H9 (cell line): ENCODE measurements at regions not wholly inside any gene's neighbourhood (a gene's known extent, or its start where the extent isn't known, plus 50 kb on each side); places are given as distances from the start of the nearest gene placed in this dataset.

Experiments
- DNase-seq: peaks from one replicate; pipeline ENCODE4 v3.0.0-alpha.2; 2017
- H2AFZ ChIP-seq: one replicate; pipeline ENCODE4 v1.6.1; 2013; ENCODE audit warnings: mild to moderate bottlenecking, low read length, control low read depth, moderate library complexity
- H2AK5ac ChIP-seq: 2 replicates; pipeline ENCODE4 v1.6.1; 2013; ENCODE audit warnings: low read length, control low read depth, mixed read lengths; ENCODE audit not compliant: insufficient read length
- H2BK120ac ChIP-seq: one replicate; pipeline ENCODE4 v1.6.1; 2013; ENCODE audit warnings: low read depth, mild to moderate bottlenecking, low read length, control low read depth, inconsistent platforms; ENCODE audit not compliant: poor library complexity, severe bottlenecking
- H2BK12ac ChIP-seq: 2 replicates; pipeline ENCODE4 v1.6.1; 2013; ENCODE audit warnings: low read length, control low read depth, mixed read lengths, low read depth; ENCODE audit not compliant: insufficient read length
- H2BK15ac ChIP-seq: 2 replicates; pipeline ENCODE4 v1.6.1; 2013; ENCODE audit warnings: low read depth, low read length, control low read depth
- H2BK20ac ChIP-seq: one replicate; pipeline ENCODE4 v1.6.1; 2013; ENCODE audit warnings: low read depth, mild to moderate bottlenecking, low read length, control low read depth, inconsistent platforms; ENCODE audit not compliant: poor library complexity, severe bottlenecking
- H2BK5ac ChIP-seq: 2 replicates; pipeline ENCODE4 v1.6.1; 2013; ENCODE audit warnings: low read length, control low read depth, mixed read lengths; ENCODE audit not compliant: insufficient read length
- H3K14ac ChIP-seq: 2 replicates; pipeline ENCODE4 v1.6.1; 2013; ENCODE audit warnings: low read length, control low read depth; ENCODE audit not compliant: insufficient read depth
- H3K18ac ChIP-seq: 2 replicates; pipeline ENCODE4 v1.6.1; 2013; ENCODE audit warnings: low read depth, mild to moderate bottlenecking, mixed read lengths, low read length, control low read depth; ENCODE audit not compliant: insufficient read length
- H3K23ac ChIP-seq: 2 replicates; pipeline ENCODE4 v1.6.1; 2013; ENCODE audit warnings: low read length, control low read depth, mixed read lengths, low read depth; ENCODE audit not compliant: insufficient read length
- H3K23me2 ChIP-seq: 2 replicates; pipeline ENCODE4 v1.6.1; 2013; ENCODE audit warnings: low read depth, mild to moderate bottlenecking, mixed read lengths, low read length, control low read depth; ENCODE audit not compliant: insufficient read length, poor library complexity, severe bottlenecking
- H3K27ac ChIP-seq: 2 replicates; pipeline ENCODE4 v1.5.1; 2013; ENCODE audit warnings: low read length, control low read depth, mixed read lengths, low read depth; ENCODE audit not compliant: insufficient read length
- H3K27me3 ChIP-seq: 2 replicates; pipeline ENCODE4 v1.6.1; 2013; ENCODE audit warnings: low read length, control low read depth, inconsistent platforms; ENCODE audit not compliant: insufficient read depth
- H3K4ac ChIP-seq: 2 replicates; pipeline ENCODE4 v1.6.1; 2013; ENCODE audit warnings: low read depth, mild to moderate bottlenecking, control low read depth, inconsistent platforms, low read length, moderate library complexity
- H3K4me1 ChIP-seq: 2 replicates; pipeline ENCODE4 v1.6.1; 2013; ENCODE audit warnings: low read length, control low read depth, inconsistent platforms; ENCODE audit not compliant: insufficient read depth
- H3K4me2 ChIP-seq: 2 replicates; pipeline ENCODE4 v1.6.1; 2013; ENCODE audit warnings: low read length, control low read depth, mixed read lengths; ENCODE audit not compliant: insufficient read length, insufficient read depth
- H3K56ac ChIP-seq: 2 replicates; pipeline ENCODE4 v1.6.1; 2013; ENCODE audit warnings: low read depth, mild to moderate bottlenecking, mixed read lengths, low read length, control low read depth; ENCODE audit not compliant: insufficient read length
- H3K79me1 ChIP-seq: 2 replicates; pipeline ENCODE4 v1.6.1; 2013; ENCODE audit warnings: low read depth, mild to moderate bottlenecking, moderate library complexity, low read length, control low read depth, inconsistent platforms; ENCODE audit not compliant: insufficient read depth, poor library complexity, severe bottlenecking
- H3K79me2 ChIP-seq: 2 replicates; pipeline ENCODE4 v1.6.1; 2013; ENCODE audit warnings: low read length, control low read depth, inconsistent platforms; ENCODE audit not compliant: insufficient read depth
- H3K9ac ChIP-seq: 2 replicates; pipeline ENCODE4 v1.6.1; 2013; ENCODE audit warnings: low read length, control low read depth, mixed read lengths; ENCODE audit not compliant: insufficient read length; ENCODE audit errors: extremely low read depth
- H3K9me3 ChIP-seq: one replicate; pipeline ENCODE4 v1.6.1; 2013; ENCODE audit warnings: low read depth, low read length, inconsistent platforms; ENCODE audit not compliant: control insufficient read depth
- H3T11ph ChIP-seq: one replicate; pipeline ENCODE4 v1.6.1; 2013; ENCODE audit warnings: mild to moderate bottlenecking, low read length, control low read depth, inconsistent platforms
- H4K20me1 ChIP-seq: one replicate; pipeline ENCODE4 v1.6.1; 2013; ENCODE audit not compliant: control insufficient read depth, insufficient read length, insufficient read depth
- H4K5ac ChIP-seq: 2 replicates; pipeline ENCODE4 v1.6.1; 2013; ENCODE audit warnings: low read depth, mild to moderate bottlenecking, mixed read lengths, low read length, control low read depth; ENCODE audit not compliant: insufficient read length
- H4K8ac ChIP-seq: replicated peaks from 2 replicates; pipeline ENCODE4 v1.6.1; 2013; ENCODE audit warnings: low read length, control low read depth, mixed read lengths, low read depth; ENCODE audit not compliant: insufficient read length
- H4K91ac ChIP-seq: 2 replicates; pipeline ENCODE4 v1.6.1; 2013; ENCODE audit warnings: low read depth, mild to moderate bottlenecking, moderate library complexity, mixed read lengths, low read length, control low read depth; ENCODE audit not compliant: insufficient read length
- H3K27ac Mint-ChIP-seq, 3 experiments: 2 replicates in 2 of 3; 3 replicates in 1 of 3; pipeline ENCODE4 v1.8.0; 2020 to 2021; ENCODE audit warnings: mixed read lengths in 3 of 3, mild to moderate bottlenecking in 1 of 3, moderate library complexity in 1 of 3
- H3K27me3 Mint-ChIP-seq: 2 replicates; pipeline ENCODE4 v1.8.0; 2021; ENCODE audit warnings: low read depth, mild to moderate bottlenecking, moderate library complexity, mixed read lengths
- H3K36me3 Mint-ChIP-seq, 3 experiments: 2 replicates in 2 of 3; 3 replicates in 1 of 3; pipeline ENCODE4 v1.8.0; 2020 to 2021; ENCODE audit warnings: low read depth in 3 of 3, mixed read lengths in 3 of 3; ENCODE audit not compliant: insufficient read depth in 1 of 3
- H3K4me1 Mint-ChIP-seq, 2 experiments: 2 replicates each; pipeline ENCODE4 v1.8.0; 2020; ENCODE audit warnings: mixed read lengths in 2 of 2
- H3K4me3 Mint-ChIP-seq, 2 experiments: 2 replicates in 1 of 2; 3 replicates in 1 of 2; pipeline ENCODE4 v1.8.0; 2020 to 2021; ENCODE audit warnings: mild to moderate bottlenecking in 2 of 2, mixed read lengths in 2 of 2, moderate library complexity in 1 of 2
- H3K9me3 Mint-ChIP-seq, 2 experiments: 2 replicates in 1 of 2; 3 replicates in 1 of 2; pipeline ENCODE4 v1.8.0; 2020; ENCODE audit warnings: mild to moderate bottlenecking in 2 of 2, mixed read lengths in 2 of 2, moderate library complexity in 1 of 2
- WGBS: extraction: QIAGEN DNeasy Blood & Tissue Kit; methylation state at CpG from one replicate; pipeline ENCODE4 v1.1.7; 2013; ENCODE audit warnings: missing lambda C conversion rate, low lambda C conversion rate, mixed read lengths; ENCODE audit not compliant: insufficient read length; ENCODE audit errors: extremely low coverage; 5-methylcytosine and 5-hydroxymethylcytosine counted together
- TF ChIP-seq, protein P1 (sequence below): fragments of 200-600 bp; sonication (generic); conservative IDR thresholded peaks from 3 replicates; pipeline ENCODE4 v1.8.0; 2021; ENCODE audit warnings: antibody characterized with exemption, mild to moderate bottlenecking

DNA sequence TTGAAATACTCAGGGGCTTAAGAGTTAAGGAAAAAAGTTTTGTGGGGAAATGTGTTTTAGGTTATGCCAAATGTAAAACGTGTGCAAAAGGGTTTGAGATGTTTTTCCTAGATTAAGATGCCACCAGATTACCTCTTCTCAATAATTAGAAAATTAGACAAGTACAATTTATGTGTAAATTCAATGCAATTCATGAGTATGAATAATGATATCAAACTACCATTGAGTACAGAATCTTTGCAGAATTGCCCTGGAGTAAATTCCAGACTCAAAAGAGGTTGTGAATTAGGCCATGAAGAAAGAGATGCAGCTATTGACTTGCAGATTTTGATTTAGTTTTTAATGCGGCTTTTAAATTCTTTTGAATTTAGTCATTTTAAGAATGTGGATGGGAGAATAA lies 159.4 kb upstream of the INHBA start:
- H4K8ac ChIP-seq = no peak overlapping the region
- no peak overlapping the region for H3K14ac ChIP-seq
- no CpG with 5 or more reads among the region's 2 CpGs for WGBS
- H2AFZ ChIP-seq = no peak overlapping the region
- no peak overlapping the region for H2BK5ac ChIP-seq
- no peak overlapping the region for H2BK20ac ChIP-seq
- H3K56ac ChIP-seq = no peak overlapping the region
- TF ChIP-seq, protein P1, sequence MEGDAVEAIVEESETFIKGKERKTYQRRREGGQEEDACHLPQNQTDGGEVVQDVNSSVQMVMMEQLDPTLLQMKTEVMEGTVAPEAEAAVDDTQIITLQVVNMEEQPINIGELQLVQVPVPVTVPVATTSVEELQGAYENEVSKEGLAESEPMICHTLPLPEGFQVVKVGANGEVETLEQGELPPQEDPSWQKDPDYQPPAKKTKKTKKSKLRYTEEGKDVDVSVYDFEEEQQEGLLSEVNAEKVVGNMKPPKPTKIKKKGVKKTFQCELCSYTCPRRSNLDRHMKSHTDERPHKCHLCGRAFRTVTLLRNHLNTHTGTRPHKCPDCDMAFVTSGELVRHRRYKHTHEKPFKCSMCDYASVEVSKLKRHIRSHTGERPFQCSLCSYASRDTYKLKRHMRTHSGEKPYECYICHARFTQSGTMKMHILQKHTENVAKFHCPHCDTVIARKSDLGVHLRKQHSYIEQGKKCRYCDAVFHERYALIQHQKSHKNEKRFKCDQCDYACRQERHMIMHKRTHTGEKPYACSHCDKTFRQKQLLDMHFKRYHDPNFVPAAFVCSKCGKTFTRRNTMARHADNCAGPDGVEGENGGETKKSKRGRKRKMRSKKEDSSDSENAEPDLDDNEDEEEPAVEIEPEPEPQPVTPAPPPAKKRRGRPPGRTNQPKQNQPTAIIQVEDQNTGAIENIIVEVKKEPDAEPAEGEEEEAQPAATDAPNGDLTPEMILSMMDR = no peak
- H3K79me2 ChIP-seq = no peaks in the 10 kb centered on the region
- Mint-ChIP-seq H3K36me3 (peaks cover 13 to 31% (median 21%) of the 10 kb centered on the region in 3 experiments; a peak in 6 of 7 replicates), H3K27me3 (no peaks in the 10 kb centered on the region; the same call in 1 of the 2 replicates), H3K9me3 (peaks cover 29 to 30% of the 10 kb centered on the region in 2 experiments), H3K27ac (no peak overlapping the region), H3K4me1 (peaks cover 0 to 6% of the 10 kb centered on the region in 2 experiments; a peak in 2 of 4 replicates), H3K4me3 (no peak overlapping the region)
- no peak overlapping the region for H3T11ph ChIP-seq
- no peak overlapping the region for H3K23ac ChIP-seq
- H4K20me1 ChIP-seq = no peaks in the 10 kb centered on the region
- no peak overlapping the region for H2AK5ac ChIP-seq
- no peak overlapping the region for H2BK12ac ChIP-seq
- no peak overlapping the region for H3K18ac ChIP-seq
- H3K79me1 ChIP-seq = no peaks in the 10 kb centered on the region
- no peak overlapping the region for H3K27ac ChIP-seq
- no peak overlapping the region for H3K4ac ChIP-seq
- no peak overlapping the region for H3K4me2 ChIP-seq
- no peak overlapping the region for H3K9ac ChIP-seq
- no peak overlapping the region for H4K91ac ChIP-seq
- H2BK15ac ChIP-seq = no peak overlapping the region
- peaks cover 12% of the 10 kb centered on the region for H3K9me3 ChIP-seq
- H3K23me2 ChIP-seq = no peaks in the 10 kb centered on the region
- no peak for DNase-seq
- no peak overlapping the region for H4K5ac ChIP-seq
- H2BK120ac ChIP-seq = no peak overlapping the region
- H3K27me3 ChIP-seq = no peaks in the 10 kb centered on the region
- H3K4me1 ChIP-seq = no peaks in the 10 kb centered on the region
